Type B pancreatic cell (in vitro differentiated cells): ENCODE measurements at regions not wholly inside any gene's neighbourhood (a gene's known extent, or its start where the extent isn't known, plus 50 kb on each side); places are given as distances from the start of the nearest gene placed in this dataset.

Experiments used
- DNase-seq: peaks from one replicate; pipeline ENCODE4 v3.0.0; 2021; ENCODE audit warnings: mixed read lengths; ENCODE audit not compliant: unreplicated experiment; ENCODE audit errors: extremely low spot score
- H3K27ac Mint-ChIP-seq: 2 replicates; pipeline ENCODE4 v1.8.0; 2021; ENCODE audit warnings: mild to moderate bottlenecking, mixed read lengths
- H3K27me3 Mint-ChIP-seq: 2 replicates; pipeline ENCODE4 v1.8.0; 2021; ENCODE audit warnings: mixed read lengths
- H3K36me3 Mint-ChIP-seq: 2 replicates; pipeline ENCODE4 v1.8.0; 2021; ENCODE audit warnings: mixed read lengths
- H3K4me1 Mint-ChIP-seq: one replicate; pipeline ENCODE4 v1.8.0; 2021; ENCODE audit warnings: mixed read lengths; ENCODE audit not compliant: unreplicated experiment
- H3K4me3 Mint-ChIP-seq: 2 replicates; pipeline ENCODE4 v1.8.0; 2021; ENCODE audit warnings: mild to moderate bottlenecking, mixed read lengths
- H3K9me3 Mint-ChIP-seq: 2 replicates; pipeline ENCODE4 v1.8.0; 2021; ENCODE audit warnings: mixed read lengths
- CTCF ChIP-seq: fragments of 200-600 bp; sonication (generic); conservative IDR thresholded peaks from 2 replicates; pipeline ENCODE4 v1.5.0; 2021; ENCODE audit warnings: antibody characterized with exemption, mild to moderate bottlenecking

- Mint-ChIP-seq H3K27ac (no peak overlapping the region), H3K4me1 (no peaks in the 10 kb centered on the region), H3K9me3 (peaks cover 9% of the 10 kb centered on the region), H3K27me3 (peaks cover 13% of the 10 kb centered on the region), H3K4me3 (no peak overlapping the region), H3K36me3 (no peaks in the 10 kb centered on the region)
- TF ChIP-seq CTCF = no peak
- DNase-seq = peak; percentile 58
Observed at GRCh38 chr22:48382197-48382596, 1445.5 kb downstream of the BRD1 start.

- Mint-ChIP-seq H3K4me3 (no peak overlapping the region), H3K27me3 (peaks cover 26% of the 10 kb centered on the region), H3K27ac (no peak overlapping the region), H3K36me3 (no peaks in the 10 kb centered on the region), H3K4me1 (no peaks in the 10 kb centered on the region), H3K9me3 (peaks cover 5% of the 10 kb centered on the region)
- peak; percentile 60 for DNase-seq
- no peak for TF ChIP-seq CTCF
Observed at GRCh38 chr22:48380016-48380665, 1447.5 kb downstream of the BRD1 start.

GRCh38 chr22:48379371-48379770, 1448.3 kb downstream of the BRD1 start:
- H3K9me3 Mint-ChIP-seq = peaks cover 3% of the 10 kb centered on the region
- H3K4me1 Mint-ChIP-seq = no peaks in the 10 kb centered on the region
- H3K27me3 Mint-ChIP-seq = peaks cover 30% of the 10 kb centered on the region
- H3K4me3 Mint-ChIP-seq = no peak overlapping the region
- H3K27ac Mint-ChIP-seq = no peak overlapping the region
- no peak for TF ChIP-seq CTCF
- H3K36me3 Mint-ChIP-seq = no peaks in the 10 kb centered on the region
- DNase-seq = peak; percentile 43

GRCh38 chr22:48378673-48379072, 1449.0 kb downstream of the BRD1 start:
- Mint-ChIP-seq H3K36me3 (no peaks in the 10 kb centered on the region), H3K27me3 (peaks cover 36% of the 10 kb centered on the region), H3K4me3 (no peak overlapping the region), H3K27ac (no peak overlapping the region), H3K9me3 (no peaks in the 10 kb centered on the region), H3K4me1 (no peaks in the 10 kb centered on the region)
- DNase-seq = no peak
- TF ChIP-seq CTCF = no peak

- no peak overlapping the region for H3K27ac Mint-ChIP-seq
- DNase-seq = peak; percentile 32
- H3K4me3 Mint-ChIP-seq = no peak overlapping the region
- peaks cover 43% of the 10 kb centered on the region for H3K27me3 Mint-ChIP-seq
- H3K9me3 Mint-ChIP-seq = no peaks in the 10 kb centered on the region
- no peaks in the 10 kb centered on the region for H3K4me1 Mint-ChIP-seq
- no peaks in the 10 kb centered on the region for H3K36me3 Mint-ChIP-seq
- no peak for TF ChIP-seq CTCF
Observed at GRCh38 chr22:48376936-48377712, 1450.5 kb downstream of the BRD1 start.
